Thoracic aorta (tissue), 2 donors: ENCODE measurements at regions not wholly inside any gene's neighbourhood (a gene's known extent, or its start where the extent isn't known, plus 50 kb on each side); places are given as distances from the start of the nearest gene placed in this dataset.

Experiments used
- ATAC-seq: fragments of 150-250 bp; one replicate; pipeline ENCODE4 v1.8.0; 2017; ENCODE audit warnings: low read depth; ENCODE audit not compliant: insufficient number of reproducible peaks, low FRiP score
- DNase-seq: peaks from one replicate; pipeline ENCODE4 v3.0.0-alpha.2; 2020; ENCODE audit warnings: low spot score
- H3K27ac ChIP-seq, 2 donors: fragments of 200-600 bp; sonication (generic); 1 replicate in 1 of 2; 2 replicates in 1 of 2; pipeline ENCODE4 v1.5.1; 2016; ENCODE audit warnings: mild to moderate bottlenecking in 2 of 2, moderate library complexity in 2 of 2
- H3K27me3 ChIP-seq: fragments of 200-600 bp; sonication (generic); replicated peaks from 2 replicates; pipeline ENCODE4 v1.6.0; 2016; ENCODE audit warnings: mild to moderate bottlenecking; ENCODE audit not compliant: insufficient read depth
- H3K36me3 ChIP-seq: fragments of 200-600 bp; sonication (generic); one replicate; pipeline ENCODE4 v1.5.1; 2016
- H3K4me1 ChIP-seq, 2 donors: fragments of 200-600 bp; sonication (generic); 1 replicate in 1 of 2; 2 replicates in 1 of 2; pipeline versions ENCODE4 v1.5.1 to v1.6.0; 2016; ENCODE audit warnings: low read depth in 2 of 2, mild to moderate bottlenecking in 1 of 2; ENCODE audit not compliant: control insufficient read depth in 1 of 2
- H3K4me3 ChIP-seq: fragments of 200-600 bp; sonication (generic); 2 replicates; pipeline ENCODE4 v1.5.1; 2016; ENCODE audit warnings: mild to moderate bottlenecking
- H3K9me3 ChIP-seq: fragments of 200-600 bp; sonication (generic); 2 replicates; pipeline ENCODE4 v1.5.1; 2016
- TF ChIP-seq, protein P1 (sequence below): fragments of 200-600 bp; sonication (generic); IDR thresholded peaks from one replicate; pipeline ENCODE4 v1.5.1; 2019; ENCODE audit warnings: antibody characterized with exemption

DNA sequence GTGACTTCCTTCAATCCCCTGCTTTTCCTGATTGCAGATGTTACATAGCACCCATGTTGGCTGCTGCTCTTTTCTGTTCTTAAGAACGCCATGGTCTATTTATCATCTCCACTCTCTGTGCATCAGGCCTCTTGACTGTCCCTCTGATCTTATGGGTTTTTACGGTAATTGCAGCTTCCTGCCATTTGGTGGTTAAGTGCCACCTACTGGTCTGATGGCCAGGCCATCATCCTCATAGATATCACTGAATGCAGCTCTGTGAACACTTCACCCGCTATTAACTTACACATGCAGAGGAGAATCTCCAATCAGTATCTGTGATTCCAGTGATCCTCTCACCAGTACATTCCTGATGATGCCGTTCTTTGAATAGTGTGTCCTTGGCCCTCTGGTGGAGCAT is 382.4 kb downstream of the TRAM1L1 start:
- H3K36me3 ChIP-seq = no peaks in the 10 kb centered on the region
- no peak for ATAC-seq

DNA sequence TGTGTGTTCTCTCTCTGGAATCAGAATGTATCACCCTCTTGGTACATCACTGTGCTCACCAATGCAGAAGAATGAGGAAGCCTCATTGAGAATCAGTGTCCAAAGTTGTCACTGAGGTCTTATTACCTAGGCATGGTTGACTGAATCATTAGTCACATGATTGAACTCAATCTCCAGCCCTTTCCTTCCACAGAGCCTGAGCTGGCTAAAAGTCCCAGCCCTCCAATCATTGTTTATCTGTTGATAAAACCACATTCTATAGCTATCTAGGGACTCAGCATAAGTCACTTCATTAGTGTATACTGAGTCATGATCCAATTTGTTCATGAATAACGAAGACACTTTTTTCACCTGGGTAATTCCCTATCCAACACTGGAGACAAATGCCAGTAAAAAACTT is 396.8 kb downstream of the TRAM1L1 start:
- no peak for DNase-seq
- no peak overlapping the region for H3K4me3 ChIP-seq
- H3K36me3 ChIP-seq = no peaks in the 10 kb centered on the region
- no peak for ATAC-seq
- TF ChIP-seq, protein P1, sequence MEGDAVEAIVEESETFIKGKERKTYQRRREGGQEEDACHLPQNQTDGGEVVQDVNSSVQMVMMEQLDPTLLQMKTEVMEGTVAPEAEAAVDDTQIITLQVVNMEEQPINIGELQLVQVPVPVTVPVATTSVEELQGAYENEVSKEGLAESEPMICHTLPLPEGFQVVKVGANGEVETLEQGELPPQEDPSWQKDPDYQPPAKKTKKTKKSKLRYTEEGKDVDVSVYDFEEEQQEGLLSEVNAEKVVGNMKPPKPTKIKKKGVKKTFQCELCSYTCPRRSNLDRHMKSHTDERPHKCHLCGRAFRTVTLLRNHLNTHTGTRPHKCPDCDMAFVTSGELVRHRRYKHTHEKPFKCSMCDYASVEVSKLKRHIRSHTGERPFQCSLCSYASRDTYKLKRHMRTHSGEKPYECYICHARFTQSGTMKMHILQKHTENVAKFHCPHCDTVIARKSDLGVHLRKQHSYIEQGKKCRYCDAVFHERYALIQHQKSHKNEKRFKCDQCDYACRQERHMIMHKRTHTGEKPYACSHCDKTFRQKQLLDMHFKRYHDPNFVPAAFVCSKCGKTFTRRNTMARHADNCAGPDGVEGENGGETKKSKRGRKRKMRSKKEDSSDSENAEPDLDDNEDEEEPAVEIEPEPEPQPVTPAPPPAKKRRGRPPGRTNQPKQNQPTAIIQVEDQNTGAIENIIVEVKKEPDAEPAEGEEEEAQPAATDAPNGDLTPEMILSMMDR = no peak
- H3K9me3 ChIP-seq = no peaks in the 10 kb centered on the region
- H3K4me1 ChIP-seq = no peaks in the 10 kb centered on the region
- H3K27ac ChIP-seq = no peak overlapping the region
- H3K27me3 ChIP-seq = no peaks in the 10 kb centered on the region

More for the DNA sequence above, 382.4 kb downstream of the TRAM1L1 start:
- TF ChIP-seq, protein P1 = no peak
- H3K9me3 ChIP-seq = no peaks in the 10 kb centered on the region
- no peaks in the 10 kb centered on the region for H3K4me1 ChIP-seq
- H3K27me3 ChIP-seq = no peaks in the 10 kb centered on the region
- no peak overlapping the region for H3K27ac ChIP-seq
- no peak overlapping the region for H3K4me3 ChIP-seq
- DNase-seq = no peak

DNA sequence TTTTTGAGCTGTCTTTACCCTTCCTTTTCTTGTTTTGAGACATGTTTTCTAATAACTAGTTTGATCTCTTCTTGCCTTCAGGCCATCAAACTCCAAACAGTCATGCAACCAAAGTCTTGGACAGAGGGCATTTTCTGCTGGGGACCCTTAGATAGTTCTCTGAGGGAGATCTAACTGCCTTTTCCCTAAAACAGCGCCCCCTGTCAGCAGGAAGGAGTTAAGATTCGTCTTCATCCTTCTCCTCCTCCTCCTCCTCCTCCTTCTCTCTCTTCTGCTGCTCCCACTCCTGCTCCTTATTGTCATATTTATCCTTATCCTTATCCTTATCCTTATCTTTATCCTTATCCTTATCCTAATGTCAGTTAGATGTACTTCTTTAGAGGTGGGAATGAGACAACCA is 417.2 kb downstream of the TRAM1L1 start:
- ATAC-seq (no peak), DNase-seq (no peak)
- Histone ChIP-seq H3K27me3 (no peaks in the 10 kb centered on the region), H3K27ac (no peak overlapping the region), H3K36me3 (no peaks in the 10 kb centered on the region), H3K4me1 (no peaks in the 10 kb centered on the region), H3K4me3 (no peak overlapping the region), H3K9me3 (no peaks in the 10 kb centered on the region)
- TF ChIP-seq, protein P1 = no peak

DNA sequence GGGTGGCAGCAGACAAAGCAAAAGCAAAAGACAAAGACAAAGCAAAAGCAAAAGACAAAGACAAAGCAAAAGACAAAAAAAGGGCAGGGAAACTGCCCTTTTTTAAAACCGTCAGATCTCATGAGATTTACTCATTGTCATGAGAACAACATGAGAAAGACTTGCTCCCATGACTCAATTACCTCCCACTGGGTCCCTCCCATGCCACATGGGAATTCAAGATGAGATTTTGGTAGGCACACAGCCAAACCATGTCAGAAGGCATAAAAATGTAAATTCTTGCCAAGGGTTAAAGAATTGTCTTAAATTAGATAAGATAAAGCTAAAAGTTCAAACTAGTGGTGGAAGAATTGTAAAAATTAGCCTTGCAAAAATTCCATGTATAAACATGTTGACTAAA is 419.7 kb downstream of the TRAM1L1 start:
- Histone ChIP-seq H3K27me3 (no peaks in the 10 kb centered on the region), H3K4me3 (no peak overlapping the region), H3K27ac (no peak overlapping the region), H3K9me3 (no peaks in the 10 kb centered on the region), H3K36me3 (no peaks in the 10 kb centered on the region), H3K4me1 (no peaks in the 10 kb centered on the region)
- no peak for ATAC-seq
- TF ChIP-seq, protein P1 = no peak
- DNase-seq = no peak

DNA sequence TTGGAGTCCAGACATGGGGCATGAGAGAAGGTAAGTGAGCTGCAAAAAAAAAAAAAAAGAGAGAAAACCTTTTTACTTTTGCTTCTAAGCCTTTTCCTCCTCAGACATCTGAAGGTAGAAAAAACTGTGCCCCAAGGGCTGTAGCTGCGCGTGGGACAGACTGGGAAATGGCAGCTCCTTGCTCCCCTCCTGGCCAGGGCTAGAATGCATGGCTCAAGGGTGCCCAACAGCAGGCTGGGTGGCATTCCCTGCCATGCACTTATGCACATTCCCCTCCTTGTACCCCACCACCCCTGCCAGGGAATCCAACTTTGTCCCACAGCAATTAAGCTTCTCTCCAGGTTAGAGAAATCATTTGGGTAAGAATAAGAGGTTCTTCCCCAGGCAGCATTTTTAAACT is 421.2 kb downstream of the TRAM1L1 start:
- no peaks in the 10 kb centered on the region for H3K36me3 ChIP-seq
- H3K27ac ChIP-seq = no peak overlapping the region
- H3K4me1 ChIP-seq = no peaks in the 10 kb centered on the region
- TF ChIP-seq, protein P1 = no peak
- no peaks in the 10 kb centered on the region for H3K27me3 ChIP-seq
- no peak for DNase-seq
- ATAC-seq = no peak
- H3K4me3 ChIP-seq = no peak overlapping the region
- H3K9me3 ChIP-seq = no peaks in the 10 kb centered on the region
